Endothelial cell (in vitro differentiated cells): ENCODE measurements at regions not wholly inside any gene's neighbourhood (a gene's known extent, or its start where the extent isn't known, plus 50 kb on each side); places are given as distances from the start of the nearest gene placed in this dataset.

Experiments
- DNase-seq: peaks from one replicate; pipeline ENCODE4 v3.0.0; 2021; ENCODE audit warnings: low spot score
- H3K27ac Mint-ChIP-seq: one replicate; pipeline ENCODE4 v1.8.0; 2021; ENCODE audit warnings: mixed read lengths, inconsistent platforms; ENCODE audit not compliant: unreplicated experiment
- H3K27me3 Mint-ChIP-seq: one replicate; pipeline ENCODE4 v1.8.0; 2021; ENCODE audit warnings: mild to moderate bottlenecking, moderate library complexity, mixed read lengths, inconsistent platforms; ENCODE audit not compliant: unreplicated experiment
- H3K36me3 Mint-ChIP-seq: one replicate; pipeline ENCODE4 v1.8.0; 2021; ENCODE audit warnings: mild to moderate bottlenecking, low read depth, mixed read lengths, inconsistent platforms; ENCODE audit not compliant: unreplicated experiment
- H3K4me1 Mint-ChIP-seq: one replicate; pipeline ENCODE4 v1.8.0; 2021; ENCODE audit warnings: mild to moderate bottlenecking, mixed read lengths, inconsistent platforms; ENCODE audit not compliant: unreplicated experiment
- H3K4me3 Mint-ChIP-seq: one replicate; pipeline ENCODE4 v1.8.0; 2021; ENCODE audit warnings: mild to moderate bottlenecking, mixed read lengths, inconsistent platforms; ENCODE audit not compliant: unreplicated experiment
- H3K9me3 Mint-ChIP-seq: one replicate; pipeline ENCODE4 v1.8.0; 2021; ENCODE audit warnings: mixed read lengths, inconsistent platforms; ENCODE audit not compliant: unreplicated experiment
- CTCF ChIP-seq: fragments of 200-600 bp; sonication (generic); IDR thresholded peaks from one replicate; pipeline ENCODE4 v1.5.0; 2021; ENCODE audit warnings: antibody characterized with exemption; ENCODE audit not compliant: unreplicated experiment

- TF ChIP-seq CTCF = no peak
- DNase-seq = no peak
- Mint-ChIP-seq H3K4me3 (no peak overlapping the region), H3K9me3 (no peaks in the 10 kb centered on the region), H3K27me3 (peaks cover 2% of the 10 kb centered on the region), H3K27ac (no peak overlapping the region), H3K36me3 (no peaks in the 10 kb centered on the region), H3K4me1 (no peaks in the 10 kb centered on the region)
Measured at GRCh38 chr1:5371270-5371669, 621.0 kb downstream of the NPHP4 start.

- H3K4me3 Mint-ChIP-seq = no peak overlapping the region
- peaks cover 4% of the 10 kb centered on the region for H3K27me3 Mint-ChIP-seq
- no peak for TF ChIP-seq CTCF
- no peak for DNase-seq
- no peaks in the 10 kb centered on the region for H3K4me1 Mint-ChIP-seq
- peaks cover 3% of the 10 kb centered on the region for H3K36me3 Mint-ChIP-seq
- H3K9me3 Mint-ChIP-seq = no peaks in the 10 kb centered on the region
- no peak overlapping the region for H3K27ac Mint-ChIP-seq
Measured at GRCh38 chr1:5370311-5370710, 621.9 kb downstream of the NPHP4 start.

- no peak for DNase-seq
- Mint-ChIP-seq H3K27ac (no peak overlapping the region), H3K9me3 (no peaks in the 10 kb centered on the region), H3K4me3 (no peak overlapping the region), H3K36me3 (peaks cover 3% of the 10 kb centered on the region), H3K27me3 (peaks cover 9% of the 10 kb centered on the region), H3K4me1 (no peaks in the 10 kb centered on the region)
- no peak for TF ChIP-seq CTCF
Measured at GRCh38 chr1:5369223-5369622, 623.0 kb downstream of the NPHP4 start.

- no peaks in the 10 kb centered on the region for H3K4me1 Mint-ChIP-seq
- H3K9me3 Mint-ChIP-seq = no peaks in the 10 kb centered on the region
- no peak for DNase-seq
- H3K27ac Mint-ChIP-seq = no peak overlapping the region
- peaks cover 9% of the 10 kb centered on the region for H3K27me3 Mint-ChIP-seq
- TF ChIP-seq CTCF = no peak
- no peak overlapping the region for H3K4me3 Mint-ChIP-seq
- H3K36me3 Mint-ChIP-seq = peaks cover 3% of the 10 kb centered on the region
Measured at GRCh38 chr1:5368201-5368600, 624.0 kb downstream of the NPHP4 start.

DNA sequence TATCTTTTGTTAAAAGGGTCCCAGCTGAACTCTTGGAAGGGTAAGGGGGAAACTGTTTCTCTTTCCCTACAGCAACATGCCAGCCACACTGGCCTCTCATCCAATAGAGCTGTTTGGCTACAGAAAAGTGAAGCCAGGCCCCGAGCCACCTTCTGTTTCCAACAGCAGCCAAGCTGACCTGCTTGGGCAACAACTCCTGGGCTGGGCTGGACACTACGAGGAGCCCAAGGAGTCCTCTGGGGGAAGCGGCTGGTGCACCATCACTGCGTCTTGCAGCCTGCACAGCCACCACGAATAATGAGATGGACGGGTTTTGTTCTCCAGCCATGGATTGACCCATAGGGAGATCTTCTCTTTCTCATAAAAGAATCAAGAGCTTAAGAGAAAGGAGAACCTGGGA, 624.9 kb downstream of the NPHP4 start:
- Mint-ChIP-seq H3K36me3 (peaks cover 3% of the 10 kb centered on the region), H3K27me3 (peaks cover 7% of the 10 kb centered on the region), H3K4me1 (no peaks in the 10 kb centered on the region)

More for the DNA sequence above, 624.9 kb downstream of the NPHP4 start:
- TF ChIP-seq CTCF = no peak
- Mint-ChIP-seq H3K9me3 (no peaks in the 10 kb centered on the region), H3K4me3 (no peak overlapping the region), H3K27ac (no peak overlapping the region)
- no peak for DNase-seq
